ENCODE measurements at regions not wholly inside any gene's neighbourhood (a gene's known extent, or its start where the extent isn't known, plus 50 kb on each side); places are given as distances from the start of the nearest gene placed in this dataset.

DNA sequence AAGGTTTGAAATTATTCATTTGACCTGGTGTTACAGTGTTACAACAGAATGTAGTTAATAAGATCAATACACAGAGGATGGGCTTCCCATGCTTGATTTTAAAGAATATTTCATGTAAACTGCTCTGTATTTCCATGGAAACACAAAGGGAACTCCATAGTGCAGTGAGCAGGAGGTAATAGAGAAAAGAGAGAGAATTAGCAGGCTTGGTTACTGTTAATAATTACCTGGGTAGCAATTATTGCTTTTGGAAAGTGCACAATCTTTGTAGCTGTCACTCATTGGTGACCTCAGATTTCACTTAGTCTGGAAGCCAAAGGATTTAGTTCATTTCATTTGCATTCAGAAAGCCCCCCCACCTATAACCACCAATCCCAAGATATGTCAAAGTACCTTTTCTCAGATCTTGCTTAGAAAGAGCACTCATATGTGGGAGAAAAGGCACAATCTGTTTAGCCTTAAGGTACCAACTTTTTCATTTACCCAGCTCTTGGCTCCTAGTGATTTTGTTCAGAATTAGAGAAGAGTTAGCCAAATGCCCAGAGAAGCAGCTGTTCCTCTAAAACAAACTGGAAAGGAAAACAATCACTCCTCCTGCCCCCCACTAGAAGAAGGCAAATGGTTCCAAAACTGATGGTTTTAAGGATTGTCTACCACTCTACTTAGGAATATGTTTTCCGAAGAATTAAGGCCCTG is 234.5 kb upstream of the SLC24A2 start:
- no peak for DNase-seq (ENCODE audit: low read depth, low spot score)
- no peak overlapping the region for H3K27ac ChIP-seq

DNA sequence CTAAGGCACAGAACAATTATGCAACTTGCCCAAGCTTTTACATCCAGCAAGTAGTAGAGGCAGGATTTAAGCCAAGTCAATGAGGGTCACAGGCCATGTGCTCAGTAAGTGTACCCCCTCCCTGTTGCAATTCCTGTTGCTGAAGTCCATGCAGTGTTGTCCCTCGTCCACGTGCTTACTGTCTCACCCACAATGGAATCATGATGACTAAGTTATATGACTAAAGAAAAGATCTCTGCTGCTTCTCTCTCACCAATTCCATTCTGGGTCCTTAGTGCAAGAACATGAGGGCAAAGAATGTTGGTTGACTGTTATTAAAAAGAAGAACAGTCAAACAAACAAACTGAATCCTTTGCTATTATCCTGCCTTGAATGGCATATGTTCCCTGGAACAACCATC is 233.6 kb upstream of the SLC24A2 start:
- no peak overlapping the region for H3K27ac ChIP-seq
- DNase-seq (ENCODE audit: low read depth, low spot score): no peak

DNA sequence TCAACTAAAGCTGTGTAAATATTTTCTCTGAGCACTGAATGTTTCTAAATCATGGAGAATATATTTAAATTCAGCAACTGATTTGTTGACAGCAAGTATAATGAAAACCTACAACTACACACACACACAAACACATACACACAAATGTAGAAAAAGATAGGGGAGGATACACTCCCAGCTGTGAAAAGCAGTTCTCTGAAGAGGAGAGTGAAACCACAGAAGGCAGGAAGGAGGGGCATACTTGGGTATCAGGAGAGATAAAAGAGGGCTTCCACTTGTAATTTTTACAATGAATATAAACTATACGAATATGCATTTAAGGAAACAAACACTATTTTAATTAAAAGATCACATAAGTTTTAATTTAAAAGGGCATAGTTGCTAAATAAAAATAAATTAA is 227.8 kb upstream of the SLC24A2 start:
- DNase-seq (ENCODE audit: low read depth, low spot score): no peak
- no peak overlapping the region for H3K27ac ChIP-seq

GRCh38 chr9:20015427-20015931 is 226.6 kb upstream of the SLC24A2 start:
- DNase-seq (ENCODE audit: low read depth, low spot score): no peak
- H3K27ac ChIP-seq: no peak overlapping the region

DNA sequence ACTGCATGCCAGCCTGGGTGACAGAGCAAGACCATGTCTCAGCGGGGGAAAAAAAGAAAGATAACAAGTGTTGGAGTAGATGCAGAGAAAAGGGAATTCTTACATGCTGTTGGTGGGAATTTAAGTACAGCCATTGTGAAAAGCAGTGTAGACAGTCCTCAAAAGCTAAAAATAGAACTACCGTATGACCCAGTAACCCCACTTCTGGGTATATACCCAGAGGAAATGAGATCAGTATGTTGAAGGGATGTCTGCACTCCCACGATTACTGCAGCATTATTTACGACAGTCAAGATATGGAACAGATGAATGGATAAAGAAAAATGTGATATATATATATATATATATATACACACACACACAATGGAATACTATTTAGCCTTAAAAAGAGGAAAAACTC is 225.3 kb upstream of the SLC24A2 start:
- no peak overlapping the region for H3K27ac ChIP-seq
- DNase-seq (ENCODE audit: low read depth, low spot score): no peak

DNA sequence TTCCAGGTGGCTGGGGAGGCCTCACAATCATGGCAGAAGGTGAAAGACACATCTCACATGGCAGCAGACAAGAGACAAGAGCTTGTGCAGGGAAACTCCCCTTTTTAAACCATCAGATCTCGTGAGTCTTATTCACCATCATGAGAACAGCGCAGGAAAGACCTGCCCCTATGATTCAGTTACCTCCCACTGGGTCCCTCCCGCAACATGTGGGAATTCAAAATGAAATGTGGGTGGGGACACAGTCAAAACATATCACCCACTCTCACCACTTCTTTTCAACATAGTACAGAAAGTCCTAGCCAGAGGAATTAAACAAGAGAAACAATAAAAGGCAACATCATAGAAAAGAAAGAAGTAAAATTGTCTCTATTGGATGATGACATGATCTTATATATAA is 223.4 kb upstream of the SLC24A2 start:
- DNase-seq (ENCODE audit: low read depth, low spot score): no peak
- H3K27ac ChIP-seq: no peak overlapping the region

DNA sequence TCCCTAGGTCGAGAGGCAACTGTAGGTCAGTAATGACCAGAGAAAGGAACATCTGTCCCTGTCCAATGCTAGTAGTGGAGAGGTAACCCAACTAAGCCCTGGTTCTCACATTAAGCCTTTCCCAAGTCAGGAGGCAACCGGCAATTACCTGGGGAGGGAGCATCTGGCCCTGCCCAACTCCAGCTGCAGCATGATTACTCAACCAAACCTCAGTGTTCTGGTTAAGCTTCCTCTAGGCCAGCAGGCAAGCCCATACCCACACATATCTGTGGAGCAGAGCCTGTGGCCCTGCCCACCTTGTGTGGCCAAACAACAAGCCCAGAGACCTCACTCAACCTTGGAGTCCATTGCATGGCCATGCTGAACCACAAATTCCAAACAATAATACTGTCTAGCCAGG is 220.8 kb upstream of the SLC24A2 start:
- no peak for DNase-seq (ENCODE audit: low read depth, low spot score)
- H3K27ac ChIP-seq: no peak overlapping the region

DNA sequence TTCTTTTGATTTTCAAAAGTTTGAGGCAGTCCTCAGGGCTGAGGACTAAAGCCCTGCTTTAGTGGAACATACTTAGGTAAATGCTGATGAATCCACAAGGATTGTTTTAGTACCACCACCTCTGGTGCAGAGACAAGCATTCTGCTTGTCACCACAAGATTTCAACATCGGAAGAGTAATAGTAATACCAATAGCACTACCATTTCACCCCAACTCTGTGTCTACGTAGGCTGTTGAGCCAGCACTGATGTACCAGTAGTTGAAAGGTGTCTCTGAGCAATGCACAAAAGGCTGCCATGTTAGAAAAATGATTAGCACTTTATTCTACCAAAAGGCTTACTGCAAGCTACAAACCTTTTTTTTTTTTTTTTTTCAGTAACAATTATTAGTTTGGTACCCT is 213.2 kb upstream of the SLC24A2 start:
- no peak for DNase-seq (ENCODE audit: low read depth, low spot score)
- H3K27ac ChIP-seq: no peak overlapping the region

DNA sequence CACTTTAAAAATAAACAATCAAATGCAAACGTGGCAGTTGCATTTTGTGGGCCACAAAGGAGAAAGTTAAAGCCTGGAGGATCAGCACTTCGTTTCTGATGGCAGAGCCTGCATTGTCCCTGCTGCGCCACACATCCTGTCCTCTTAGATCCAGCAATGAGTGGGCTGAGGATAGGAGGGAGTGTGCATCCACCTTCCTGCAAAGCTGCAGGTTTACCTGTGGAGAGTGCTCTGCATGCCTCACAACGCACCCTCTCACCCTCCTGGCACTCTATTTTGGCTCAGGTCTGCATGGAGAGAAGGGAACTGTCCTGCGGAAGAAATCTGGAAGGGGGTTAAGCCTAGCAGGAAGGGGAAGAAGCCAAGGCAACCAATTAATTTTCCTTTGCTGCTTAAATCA is 212.2 kb upstream of the SLC24A2 start:
- no peak for DNase-seq (ENCODE audit: low read depth, low spot score)
- no peak overlapping the region for H3K27ac ChIP-seq

DNA sequence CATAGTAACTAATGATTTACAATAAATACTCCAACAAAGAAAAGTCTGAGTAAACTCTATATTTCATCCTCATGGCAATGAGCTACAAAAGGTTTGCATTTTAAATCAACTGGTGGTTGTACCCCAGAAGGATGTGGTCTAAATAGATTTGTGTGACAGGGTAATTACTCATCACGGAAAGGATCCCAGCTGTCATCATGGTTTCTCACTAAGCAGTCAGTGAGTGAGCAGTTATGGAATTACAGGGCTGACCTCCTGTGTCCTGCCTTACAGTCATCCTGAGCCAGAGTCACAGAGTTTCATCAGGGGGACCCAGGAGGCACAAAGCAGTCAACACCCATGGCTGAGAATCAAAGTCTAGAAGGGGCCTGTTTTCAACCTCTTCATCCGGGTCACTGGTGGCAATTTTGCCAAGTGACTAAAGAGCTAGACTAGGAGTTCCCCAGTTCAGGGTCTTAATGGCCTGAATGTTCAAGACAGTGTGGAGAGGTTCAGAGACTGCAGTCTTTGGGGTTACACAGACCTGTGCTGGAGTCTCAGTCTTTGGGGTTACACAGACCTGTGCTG is 210.7 kb upstream of the SLC24A2 start:
- peak; percentile 81 for DNase-seq (ENCODE audit: low read depth, low spot score)
- H3K27ac ChIP-seq: peak overlapping the region; percentile 94

DNA sequence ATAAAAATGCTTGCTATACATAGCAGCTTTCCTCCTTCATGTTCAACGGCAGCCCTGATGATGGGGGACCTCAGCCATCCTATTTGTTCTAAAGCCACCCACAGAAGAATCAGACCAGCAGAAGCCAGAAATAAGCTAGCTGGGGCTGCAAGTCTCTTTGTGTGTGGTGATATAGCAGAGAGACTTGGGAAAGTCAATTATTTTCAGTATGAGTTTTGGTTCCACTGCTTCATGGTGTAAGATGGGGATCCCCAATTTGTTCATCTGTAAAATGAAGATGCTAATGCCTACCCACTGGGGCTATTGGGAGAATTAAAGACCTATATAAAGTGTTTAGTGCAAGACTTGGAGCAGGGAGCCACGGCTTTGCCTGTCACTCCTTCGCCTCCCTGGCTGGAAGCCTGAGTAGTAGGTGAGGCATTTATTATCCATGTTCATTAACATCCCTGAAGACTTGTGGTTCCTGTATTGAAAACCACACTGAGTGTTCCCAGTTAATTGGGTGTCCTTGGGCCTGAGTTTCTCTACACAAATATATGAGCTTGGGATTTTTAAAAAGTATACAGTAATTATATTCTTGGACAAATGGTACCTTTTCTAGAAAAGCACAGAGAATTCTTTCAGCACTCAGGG is 210.1 kb upstream of the SLC24A2 start:
- peak; percentile 22 for DNase-seq (ENCODE audit: low read depth, low spot score)
- H3K27ac ChIP-seq: peak overlapping the region; percentile 94

DNA sequence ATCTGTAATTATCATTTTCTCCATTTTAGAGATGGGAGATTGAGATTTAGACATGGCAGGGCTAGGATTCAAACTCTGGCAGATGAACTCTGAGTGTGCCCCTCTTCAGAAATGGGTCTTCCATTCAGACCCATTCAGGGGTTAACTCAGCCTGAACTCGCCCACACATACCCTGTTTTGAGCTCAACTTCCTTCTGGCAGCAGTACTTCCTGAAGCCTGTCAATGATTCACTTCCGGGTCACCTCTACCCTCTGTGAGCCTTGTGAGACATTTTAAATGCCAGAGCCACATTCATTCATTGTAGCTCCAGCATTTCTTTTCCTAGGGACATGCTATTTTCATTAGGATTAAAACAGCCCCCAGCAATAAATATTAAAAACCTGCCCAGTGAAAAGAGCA is 209.3 kb upstream of the SLC24A2 start:
- peak overlapping the region; percentile 94 for H3K27ac ChIP-seq
- DNase-seq (ENCODE audit: low read depth, low spot score): no peak

GRCh38 chr9:19995619-19996018 is 206.8 kb upstream of the SLC24A2 start:
- no peak for DNase-seq (ENCODE audit: low read depth, low spot score)
- no peak overlapping the region for H3K27ac ChIP-seq

- no peak overlapping the region for H3K27ac ChIP-seq
- DNase-seq (ENCODE audit: low read depth, low spot score): peak; percentile 24
These were observed 205.5 kb upstream of the SLC24A2 start for GRCh38 chr9:19994296-19994695.

- H3K27ac ChIP-seq: no peak overlapping the region
- no peak for DNase-seq (ENCODE audit: low read depth, low spot score)
These were observed 203.7 kb upstream of the SLC24A2 start for GRCh38 chr9:19992556-19992955.

- DNase-seq (ENCODE audit: low read depth, low spot score): no peak
- no peak overlapping the region for H3K27ac ChIP-seq
These were observed 200.4 kb upstream of the SLC24A2 start for GRCh38 chr9:19989213-19989612.

- no peak for DNase-seq (ENCODE audit: low read depth, low spot score)
- no peak overlapping the region for H3K27ac ChIP-seq
These were observed 199.4 kb upstream of the SLC24A2 start for GRCh38 chr9:19988281-19988680.

DNA sequence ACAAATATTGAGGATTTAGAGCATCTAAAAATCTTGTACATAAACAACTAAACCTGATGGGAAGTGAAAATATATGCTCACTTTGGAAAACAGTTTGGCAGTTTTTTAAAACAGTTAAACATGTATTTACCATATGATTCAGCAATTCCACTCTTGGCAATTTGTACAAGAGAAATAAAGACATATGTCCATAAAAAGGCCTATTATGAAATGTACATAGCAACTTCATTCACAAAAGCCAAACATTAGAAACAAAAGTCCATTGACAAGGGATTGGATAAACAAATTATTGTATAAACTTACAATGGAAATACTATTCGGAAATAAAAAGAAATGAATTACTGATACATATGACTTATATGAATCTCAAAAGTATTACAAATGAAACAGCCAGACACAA is 196.2 kb upstream of the SLC24A2 start:
- no peak for DNase-seq (ENCODE audit: low read depth, low spot score)
- H3K27ac ChIP-seq: no peak overlapping the region

GRCh38 chr9:19976226-19976625 is 187.4 kb upstream of the SLC24A2 start:
- DNase-seq (ENCODE audit: low read depth, low spot score): peak; percentile 39
- H3K27ac ChIP-seq: peak overlapping the region; percentile 62

DNA sequence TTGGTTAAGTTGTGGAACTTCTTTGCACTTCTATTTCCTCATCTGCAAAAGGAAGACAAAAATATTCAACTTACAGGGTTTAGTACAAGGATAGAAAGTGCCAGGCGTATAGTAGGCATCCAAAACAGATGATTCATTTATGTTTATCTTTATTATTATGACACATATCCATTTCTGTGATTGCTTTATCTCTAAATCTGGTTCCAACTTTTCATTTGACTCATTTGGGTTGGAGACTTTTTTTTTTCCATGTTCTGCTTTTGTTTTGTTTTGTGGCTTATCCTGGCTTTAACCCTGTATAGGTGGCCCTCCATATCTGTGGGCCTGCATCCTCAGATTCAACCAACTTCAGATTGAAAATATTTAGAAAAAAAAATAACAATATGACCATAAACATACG is 186.7 kb upstream of the SLC24A2 start:
- peak; percentile 22 for DNase-seq (ENCODE audit: low read depth, low spot score)
- H3K27ac ChIP-seq: peak overlapping the region; percentile 62

GRCh38 chr9:19969721-19970120 is 180.9 kb upstream of the SLC24A2 start:
- H3K27ac ChIP-seq: peak overlapping the region; percentile 33
- DNase-seq (ENCODE audit: low read depth, low spot score): peak; percentile 49
